Activated CD4-positive, alpha-beta T cell treated with anti-CD3 and anti-CD28 coated beads, Interleukin-2, amount 50 U/mL, for 16 hours (primary cell): ENCODE measurements at regions not wholly inside any gene's neighbourhood (a gene's known extent, or its start where the extent isn't known, plus 50 kb on each side); places are given as distances from the start of the nearest gene placed in this dataset.

ENCODE experiments used
- DNase-seq: peaks from one replicate; pipeline ENCODE4 v3.0.0-alpha.2; 2020

DNA sequence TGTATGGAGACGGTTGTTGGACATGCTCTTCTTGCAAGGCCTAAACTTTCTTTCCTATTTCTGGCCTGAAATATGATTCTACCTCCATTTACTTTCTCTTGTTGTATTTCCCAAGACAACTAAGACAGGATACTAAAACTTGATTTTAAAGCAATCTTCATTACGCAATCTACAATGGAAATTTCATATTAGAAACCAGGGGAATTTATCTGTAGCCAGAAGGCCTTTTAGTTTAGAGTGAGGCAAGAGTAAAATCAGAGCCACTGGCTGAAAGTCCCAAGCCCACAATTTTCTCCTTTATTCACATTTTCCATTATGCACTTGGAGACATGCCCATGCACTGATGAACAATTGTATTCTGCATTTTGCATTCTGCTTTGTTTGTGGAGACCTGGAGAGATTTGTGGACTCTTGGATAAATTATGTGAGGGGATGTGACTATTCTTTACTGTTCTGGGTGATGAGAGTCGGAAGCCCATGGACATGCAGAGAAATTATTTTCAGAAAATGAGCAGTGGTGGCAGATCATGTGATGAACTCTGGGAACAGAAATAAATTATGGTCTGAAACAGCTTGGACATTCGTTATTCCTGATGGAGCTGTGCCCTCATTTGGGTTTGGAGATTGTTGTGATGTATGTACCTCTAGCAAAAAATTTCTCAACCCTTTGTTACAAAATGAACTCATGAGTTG lies 336.8 kb downstream of the SEC16B start:
- no peak for DNase-seq

DNA sequence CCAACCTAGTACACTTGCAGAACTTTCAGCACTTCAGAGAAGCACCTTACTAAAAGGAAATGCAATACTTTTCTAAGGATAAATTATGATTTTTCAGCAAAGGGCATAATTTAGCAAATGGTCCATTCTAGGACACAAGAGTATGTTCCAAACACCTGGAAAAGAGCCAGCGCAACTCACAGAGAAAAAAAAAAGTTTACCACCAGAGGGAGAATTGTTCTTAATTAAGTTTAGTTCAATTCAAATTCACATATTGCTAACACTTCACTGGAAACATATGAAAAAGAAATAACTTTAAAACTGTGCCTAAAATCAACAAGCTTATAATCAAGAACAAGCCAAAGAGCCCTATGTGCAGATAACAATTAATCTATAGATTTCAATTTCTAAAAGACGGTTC lies 338.1 kb downstream of the SEC16B start:
- DNase-seq, result no peak

DNA sequence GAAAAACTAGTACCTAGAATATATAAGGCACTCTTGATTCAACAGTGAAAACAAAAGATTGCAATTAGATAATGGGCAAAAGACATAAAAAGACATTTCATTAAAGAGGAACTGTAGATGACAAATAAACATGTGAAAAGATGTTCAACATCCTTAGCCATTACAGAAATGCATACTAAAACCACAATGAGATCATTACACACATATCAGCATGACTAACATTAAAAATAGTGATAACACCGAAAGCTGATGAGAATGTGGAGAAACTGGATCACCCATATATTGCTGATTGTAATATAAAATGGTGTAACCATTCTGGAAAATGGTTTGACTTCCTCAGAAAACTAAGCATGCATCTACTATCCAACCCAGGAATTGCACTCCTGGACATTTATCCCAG lies 340.3 kb downstream of the SEC16B start:
- no peak for DNase-seq

DNA sequence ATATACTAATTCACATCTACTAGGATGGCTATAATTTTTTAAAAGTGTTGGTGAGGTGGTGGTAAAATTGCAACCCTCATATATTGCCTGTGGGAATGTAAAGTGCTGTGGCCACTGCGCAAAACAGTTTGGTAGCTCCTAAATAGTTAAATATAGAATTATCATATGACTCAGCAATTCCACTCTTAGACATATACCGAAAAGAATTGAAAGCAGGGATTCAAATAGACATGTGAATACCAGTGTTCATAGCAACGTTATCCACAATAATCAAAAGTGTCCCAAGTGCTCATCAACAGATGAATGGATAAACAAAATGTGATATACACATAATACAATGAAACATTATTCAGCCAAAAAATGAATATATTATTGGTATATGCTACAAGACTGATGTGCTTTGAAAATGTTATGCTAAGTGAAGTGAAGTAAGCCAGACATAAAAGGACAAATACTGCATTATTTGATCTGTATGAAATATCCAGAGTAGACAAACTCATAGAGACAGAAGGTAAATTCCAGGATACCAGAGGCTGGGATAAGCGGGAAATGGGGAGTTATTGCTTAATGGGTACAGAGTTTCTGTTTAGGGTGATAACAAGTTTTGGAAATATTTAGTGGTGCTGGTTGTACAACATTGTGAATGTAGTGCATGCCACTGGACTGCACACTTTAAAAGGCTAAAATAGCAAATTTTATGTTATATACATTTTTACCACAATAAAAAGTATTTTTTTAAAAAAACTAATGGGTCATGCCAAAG lies 342.5 kb downstream of the SEC16B start:
- no peak for DNase-seq

DNA sequence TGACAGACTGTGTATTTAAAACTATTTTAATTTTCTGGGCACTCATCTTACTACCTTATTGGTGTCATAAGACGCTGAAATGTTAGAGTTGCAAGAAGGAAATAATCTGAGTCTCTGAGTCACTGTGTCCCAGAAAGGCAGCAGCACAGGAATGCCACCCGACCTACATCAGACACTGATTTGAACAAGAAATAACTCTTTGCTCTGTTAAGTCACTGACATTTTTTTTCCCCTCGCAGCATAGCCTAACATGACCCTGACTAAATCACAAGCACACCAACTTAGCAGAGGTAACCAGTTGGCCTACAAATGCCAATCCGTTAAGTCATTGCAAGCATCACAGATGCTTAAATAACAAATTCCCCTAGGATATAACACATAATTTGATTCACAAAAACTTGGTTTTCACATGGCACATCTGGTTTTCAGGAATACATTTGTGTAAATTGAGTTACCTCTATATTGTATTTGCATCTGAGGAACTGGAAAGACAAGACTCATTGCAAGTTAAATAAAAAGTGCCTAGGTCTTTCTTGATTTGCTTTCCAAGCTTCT lies 349.1 kb downstream of the SEC16B start:
- no peak for DNase-seq

DNA sequence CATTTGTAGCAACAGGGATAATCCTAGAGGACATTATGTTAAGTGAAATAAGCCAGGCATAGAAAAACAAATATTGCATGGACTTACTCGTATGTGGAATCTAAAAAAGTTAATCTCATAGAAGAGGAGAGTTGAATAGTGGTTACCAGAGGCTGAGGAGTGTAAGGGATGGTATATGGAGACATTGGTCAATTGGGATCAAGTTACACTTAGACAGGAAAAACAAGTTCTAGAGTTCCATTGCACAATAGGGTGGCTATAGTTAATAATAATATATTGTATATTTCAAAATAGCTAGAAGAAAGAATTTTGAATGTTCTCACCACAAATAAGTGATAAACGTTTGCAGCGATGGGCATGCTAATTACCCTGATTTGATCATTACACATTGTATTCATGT lies 354.6 kb downstream of the SEC16B start:
- no peak for DNase-seq

DNA sequence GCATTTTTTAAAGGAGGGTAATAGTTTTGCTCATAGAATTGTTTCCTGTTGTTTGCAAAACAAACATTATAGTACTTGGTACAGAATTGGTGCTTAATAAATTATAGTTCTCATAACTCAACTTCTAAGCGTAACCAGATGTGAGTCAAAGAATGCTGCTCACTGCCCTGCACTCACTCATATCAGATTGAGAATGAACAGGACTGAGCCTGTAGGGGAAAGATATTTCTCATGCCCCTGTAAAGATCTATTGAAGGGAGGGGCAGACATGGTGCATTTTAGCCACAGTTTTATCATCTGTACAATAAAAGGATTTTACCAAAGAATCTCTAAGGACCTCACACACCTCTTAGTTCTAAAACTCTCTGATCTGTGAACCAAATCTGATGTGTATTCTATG lies 358.5 kb downstream of the SEC16B start:
- no peak for DNase-seq

DNA sequence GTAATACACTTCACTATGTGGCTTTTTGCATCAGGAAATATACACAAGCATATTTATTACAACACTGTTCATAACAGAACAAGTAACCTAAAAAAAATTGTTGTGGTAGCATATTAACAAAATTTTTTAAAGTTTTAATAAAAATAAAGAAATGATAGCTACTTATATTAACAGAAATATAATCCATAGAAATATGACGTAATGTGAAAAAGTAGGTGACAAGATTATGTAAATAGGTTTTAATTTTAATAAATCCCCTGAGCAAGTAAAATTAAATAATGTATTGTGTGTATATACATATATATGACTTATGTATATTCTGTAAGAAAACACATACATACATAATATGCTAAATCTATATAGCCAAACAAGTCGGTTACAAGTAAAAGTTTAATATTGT lies 359.9 kb downstream of the SEC16B start:
- no peak for DNase-seq

DNA sequence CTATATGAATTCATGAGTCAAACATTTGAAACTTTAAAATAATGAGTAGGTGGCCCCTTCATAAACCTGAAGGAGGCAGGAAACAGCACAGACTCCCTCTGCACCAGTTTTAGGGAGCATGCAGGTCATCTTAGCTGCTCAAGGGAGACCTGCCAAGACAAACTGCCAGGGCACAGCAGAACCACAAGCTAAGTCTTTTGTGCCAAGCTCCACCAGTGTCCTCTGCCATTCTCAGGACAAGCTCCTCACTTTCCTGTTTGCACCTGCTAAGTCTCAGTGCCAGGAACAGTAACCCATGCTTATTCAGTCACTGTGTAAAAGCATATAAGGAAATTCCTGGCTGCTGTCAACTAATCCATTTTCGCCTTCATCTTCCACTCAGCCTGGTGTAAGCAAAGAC lies 368.9 kb downstream of the SEC16B start:
- DNase-seq, result no peak

DNA sequence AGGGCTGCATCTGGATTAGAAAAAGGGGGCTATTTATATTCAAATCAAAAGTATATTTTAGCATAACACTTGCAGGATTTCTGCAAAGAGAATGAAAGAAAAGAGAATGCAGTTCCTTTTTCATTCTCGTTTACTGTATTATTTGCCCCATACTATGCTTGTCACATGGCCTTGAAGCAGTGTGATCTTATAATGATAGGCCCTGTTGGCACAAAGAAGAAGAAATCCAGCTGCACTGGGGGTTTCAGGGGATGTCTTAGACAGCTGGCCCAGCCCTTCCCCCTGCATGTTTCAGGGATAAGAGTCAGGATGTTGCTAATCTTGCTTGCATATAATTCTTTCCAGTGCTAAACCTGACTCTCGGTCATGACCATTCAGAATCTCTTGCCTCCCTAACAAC lies 369.5 kb downstream of the SEC16B start:
- DNase-seq, result no peak

DNA sequence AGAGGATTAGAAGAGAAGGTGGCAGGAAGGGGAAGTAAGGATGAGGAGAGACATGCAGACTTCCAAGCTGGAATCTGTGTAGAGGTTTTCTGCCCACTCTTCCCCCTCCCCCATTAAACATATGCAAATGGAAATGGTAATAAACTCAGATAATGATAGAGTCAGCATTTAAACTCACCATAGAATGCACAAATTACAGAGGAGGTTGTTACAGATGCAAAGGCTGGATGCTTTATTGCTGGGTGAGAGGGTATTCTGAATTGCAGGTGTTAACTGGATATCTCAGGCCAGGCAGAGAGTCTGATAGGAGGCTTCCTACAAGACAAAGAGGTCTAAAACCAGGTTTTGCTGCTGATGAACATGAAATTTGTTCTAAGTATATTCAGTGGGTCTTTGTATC lies 372.5 kb downstream of the SEC16B start:
- no peak for DNase-seq

DNA sequence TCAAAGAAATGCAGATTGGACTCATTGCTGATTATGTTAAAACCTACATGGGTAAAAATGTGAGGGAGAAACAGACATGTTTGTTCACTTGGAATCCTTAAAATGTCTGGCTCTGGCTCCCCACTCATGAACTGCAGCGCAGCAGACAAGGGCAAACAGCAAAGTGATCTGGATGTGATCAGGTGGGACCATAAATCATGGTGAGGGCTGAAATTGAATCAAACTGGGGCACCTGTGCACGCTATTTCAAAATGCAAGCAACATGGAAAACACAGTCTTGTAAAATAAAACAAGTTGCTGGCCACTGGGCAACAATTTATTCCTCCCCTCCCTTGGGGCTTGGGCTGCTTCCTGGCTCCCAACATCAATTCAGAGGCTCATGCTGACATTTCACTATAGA lies 373.4 kb downstream of the SEC16B start:
- no peak for DNase-seq

DNA sequence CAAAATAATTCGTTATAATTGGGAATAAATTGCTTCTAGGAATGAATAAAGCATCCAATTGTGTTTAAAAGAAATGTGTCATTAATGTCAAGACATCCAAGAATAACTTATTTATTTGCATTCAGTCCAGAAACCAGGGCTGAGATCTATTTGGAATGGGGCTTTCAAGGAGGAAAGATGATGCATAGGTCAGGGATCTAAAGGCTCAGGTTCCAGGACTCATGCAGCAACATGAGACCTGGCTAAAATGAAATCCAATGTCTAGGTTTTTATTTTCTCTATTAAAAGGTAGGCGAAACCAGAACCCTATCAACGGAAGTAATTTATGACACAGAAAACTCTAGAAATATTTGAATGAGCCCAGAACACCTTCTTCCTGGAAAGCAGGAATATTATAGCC lies 376.8 kb downstream of the SEC16B start:
- DNase-seq, result no peak

DNA sequence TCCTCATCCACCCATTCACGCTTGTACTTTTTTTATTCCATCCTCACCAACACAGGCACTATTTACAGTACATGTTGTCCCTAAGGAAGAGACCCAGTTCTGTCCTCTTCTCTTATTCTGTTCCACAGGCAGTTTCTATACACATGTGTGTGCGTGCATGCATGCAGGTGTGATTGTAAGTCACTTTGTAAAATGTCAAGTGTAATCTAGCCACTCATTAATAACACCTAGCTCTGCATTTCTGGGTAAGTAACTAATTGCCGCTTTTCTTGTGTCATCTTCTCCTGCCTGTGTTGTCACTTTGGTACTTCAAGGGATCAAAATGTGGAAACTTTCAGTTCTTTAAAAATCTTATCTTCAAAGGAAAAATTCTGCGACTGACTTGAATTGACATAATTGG lies 377.2 kb downstream of the SEC16B start:
- no peak for DNase-seq

DNA sequence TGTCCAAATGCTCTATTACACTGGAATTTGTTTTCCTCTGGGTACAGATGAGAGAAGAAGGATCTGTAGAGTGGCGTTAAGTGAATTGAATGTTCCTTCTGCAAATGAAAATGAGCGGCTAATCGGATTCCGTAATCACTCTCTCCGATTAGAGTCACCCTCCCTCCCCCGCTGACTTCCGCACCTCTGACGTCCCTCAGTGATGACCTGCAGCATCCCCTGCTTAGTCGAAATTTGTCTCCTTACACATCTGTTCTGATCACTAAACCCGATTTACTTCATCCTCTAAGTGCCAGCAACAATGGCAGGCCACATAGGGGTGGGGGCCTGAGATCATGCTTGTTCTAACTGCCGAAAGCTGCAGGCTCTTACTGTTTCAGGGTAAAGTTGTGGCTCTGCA lies 378.7 kb downstream of the SEC16B start:
- no peak for DNase-seq

DNA sequence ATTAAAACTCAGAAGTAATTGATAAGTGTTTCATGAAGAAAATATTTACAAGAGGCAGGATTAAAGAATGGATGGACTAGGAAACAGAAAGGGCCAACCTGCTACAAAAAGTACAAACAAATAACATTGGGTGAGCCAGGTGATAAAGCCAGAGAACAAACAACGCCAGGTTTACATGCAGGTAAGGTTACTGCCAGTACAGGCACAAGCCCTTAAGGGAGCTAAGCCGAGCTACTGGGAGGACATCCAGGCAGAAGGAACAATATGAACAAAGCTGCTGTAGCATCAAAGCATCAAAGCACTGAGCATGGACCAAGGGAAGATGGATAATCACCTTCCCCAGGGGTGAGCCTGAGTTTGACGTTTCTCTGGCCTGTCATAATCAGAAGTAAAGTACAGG lies 380.7 kb downstream of the SEC16B start:
- DNase-seq, result no peak

DNA sequence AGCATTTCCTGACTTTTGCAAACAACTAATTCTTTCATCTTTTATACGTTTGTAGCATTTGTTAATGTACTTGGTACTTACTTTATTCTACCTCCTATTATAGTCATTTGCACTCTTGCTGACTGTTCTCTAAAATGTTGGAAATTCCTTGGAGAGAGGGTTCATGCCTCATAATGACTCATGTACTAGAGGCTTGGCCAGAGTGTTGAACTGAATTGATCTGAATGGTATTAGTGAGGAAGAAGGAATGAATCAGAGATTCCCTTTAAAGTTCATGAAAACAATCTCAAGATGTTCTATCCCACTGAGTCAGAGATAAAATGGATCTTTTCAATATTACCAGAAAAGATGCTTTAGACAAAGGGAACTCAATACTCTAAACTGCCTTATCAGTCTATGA lies 383.4 kb downstream of the SEC16B start:
- DNase-seq, result no peak

DNA sequence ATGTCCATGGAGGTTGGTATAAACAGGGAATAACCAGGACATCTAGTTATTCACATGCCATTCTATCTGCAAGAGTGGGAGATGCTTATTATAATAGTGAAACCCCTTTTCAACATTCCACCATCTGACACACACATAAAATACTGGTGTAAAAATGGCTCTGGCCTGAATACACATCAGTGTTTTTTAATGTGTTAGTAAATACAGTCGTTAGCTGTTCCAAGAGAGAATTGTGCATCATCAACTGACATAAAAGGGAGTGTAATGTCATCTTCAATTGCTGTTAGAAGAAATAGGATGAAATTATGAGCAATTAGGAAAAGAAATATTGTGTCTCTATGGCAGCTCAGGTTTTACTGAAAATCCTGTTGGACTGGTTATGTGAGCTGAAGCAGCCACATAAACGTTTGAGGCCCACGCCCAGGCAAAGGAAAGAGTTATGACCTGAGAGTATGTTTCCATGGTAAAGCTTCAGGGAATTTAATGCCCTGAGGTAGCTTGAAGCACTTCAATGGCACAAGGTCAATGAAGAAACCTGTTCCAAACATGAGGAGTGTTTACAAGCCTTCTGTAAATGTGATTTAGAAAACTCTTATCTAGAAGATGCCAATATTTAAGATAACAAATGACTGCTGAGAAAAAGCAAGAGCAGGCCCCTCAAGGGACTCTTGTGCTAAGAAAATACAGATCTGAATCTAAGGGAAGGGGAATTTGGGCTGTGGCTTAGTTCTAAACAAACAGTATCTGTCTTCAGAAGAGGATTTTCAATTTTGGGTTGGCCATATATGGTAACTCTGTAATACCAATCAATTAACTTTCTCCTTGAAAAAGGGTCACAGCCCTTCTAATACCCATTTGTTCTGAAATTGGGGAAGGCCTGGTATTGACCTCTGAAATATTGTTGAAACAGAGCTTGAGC lies 384.3 kb downstream of the SEC16B start:
- DNase-seq, result no peak

DNA sequence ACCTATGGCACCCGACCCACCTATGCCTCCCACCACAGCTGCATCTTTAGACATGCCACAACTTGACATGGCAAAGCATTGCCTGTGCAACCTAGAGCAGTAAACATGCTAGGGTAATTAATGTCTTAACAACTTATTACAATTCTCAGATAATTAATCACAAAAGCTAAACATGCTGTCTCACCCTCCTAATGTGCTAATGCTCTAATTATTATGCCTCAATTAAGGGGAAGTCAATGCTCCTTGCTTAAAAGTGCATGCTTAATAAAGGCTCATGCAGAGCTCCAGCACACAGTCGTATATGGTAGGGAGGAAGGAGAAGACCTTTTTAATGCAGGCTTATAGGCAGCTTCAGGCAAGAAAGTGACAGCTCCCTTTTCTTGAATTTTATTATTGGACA lies 396.0 kb downstream of the SEC16B start:
- DNase-seq, result no peak

DNA sequence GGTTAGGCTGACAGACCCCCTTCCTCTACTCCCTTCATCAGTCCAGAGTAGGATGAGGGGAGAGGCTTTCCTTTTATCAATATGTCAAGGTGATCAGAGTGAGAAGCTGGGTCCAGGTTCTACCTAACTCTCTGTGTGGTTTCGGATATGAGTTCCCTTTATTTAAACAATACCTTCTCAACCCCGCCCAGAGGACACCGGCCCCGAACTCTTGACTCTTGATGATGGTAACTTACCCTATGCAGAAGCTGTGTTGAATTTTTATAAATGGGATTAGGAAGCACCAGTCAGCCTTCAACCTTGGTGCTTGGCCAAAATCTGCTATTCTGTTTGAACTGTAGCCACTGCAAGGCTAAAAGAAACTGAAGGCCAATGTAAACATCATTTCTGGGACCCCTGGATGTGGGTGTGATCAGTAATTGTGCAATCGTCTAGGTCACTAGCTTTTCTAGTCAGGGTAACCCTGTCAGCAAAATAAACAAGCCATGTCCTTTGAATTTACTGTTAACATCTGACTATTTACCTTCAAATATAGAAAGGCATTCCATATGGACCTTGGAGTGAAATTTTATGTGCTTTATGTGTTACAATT lies 398.3 kb downstream of the SEC16B start:
- no peak for DNase-seq

DNA sequence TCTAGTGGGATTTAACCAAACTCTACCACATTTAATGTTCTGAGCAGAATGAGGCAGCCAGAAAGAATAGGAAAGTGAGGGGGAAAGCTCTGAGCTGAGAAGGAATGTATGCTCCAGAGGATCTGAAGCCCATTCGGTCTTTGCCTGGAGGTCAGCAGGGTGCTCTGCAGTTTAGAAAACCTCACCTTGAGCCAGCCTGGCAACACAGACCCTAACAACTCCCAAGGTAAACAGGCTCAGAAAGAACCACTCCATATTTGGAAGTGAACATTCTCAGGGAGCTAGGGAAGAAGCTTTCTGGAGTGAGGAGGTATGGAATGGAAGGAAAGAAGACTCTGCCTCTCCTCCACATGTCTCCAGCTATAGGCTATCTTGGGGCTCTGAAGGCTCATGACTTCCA lies 398.8 kb downstream of the SEC16B start:
- no peak for DNase-seq

DNA sequence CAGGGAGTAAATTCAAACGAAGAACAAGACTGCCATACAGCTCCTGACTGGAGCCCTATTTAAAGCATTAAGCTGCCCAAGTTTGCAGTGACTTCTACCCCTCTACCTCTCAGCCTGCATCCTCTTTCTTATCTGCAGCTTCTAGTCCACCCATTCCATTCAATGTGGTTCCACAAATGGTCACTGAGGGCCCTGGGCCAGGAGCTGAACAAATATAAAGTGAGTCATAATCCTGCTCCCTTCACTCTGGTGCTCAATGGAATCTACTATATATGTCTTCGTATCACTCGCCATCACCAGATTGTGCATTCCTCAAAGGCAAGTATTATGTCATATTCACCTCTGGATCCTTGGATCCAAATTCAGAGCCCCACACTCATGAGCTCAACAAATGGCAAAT lies 398.7 kb downstream of the BRINP2 start:
- no peak for DNase-seq

DNA sequence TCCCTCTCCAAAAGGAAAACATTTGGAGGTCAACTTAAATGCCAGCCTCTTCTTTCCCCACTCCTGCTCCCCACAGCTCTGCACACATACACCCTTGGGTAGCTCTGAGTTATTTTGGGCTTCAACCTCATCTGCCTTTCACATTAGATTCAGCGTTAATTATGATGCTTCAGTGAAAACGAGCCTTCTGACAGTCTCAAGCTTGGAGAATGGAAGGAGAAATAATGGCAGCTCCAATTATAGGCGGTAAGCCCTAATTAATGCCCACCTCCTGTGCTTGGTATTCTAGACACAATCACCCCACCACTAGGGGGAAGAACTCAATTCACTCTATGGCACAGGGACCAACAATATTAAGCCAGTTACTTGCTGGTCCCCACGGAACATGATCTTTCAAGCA lies 397.9 kb downstream of the BRINP2 start:
- no peak for DNase-seq
